Naive thymus-derived CD4-positive, alpha-beta T cell (primary cell): ENCODE measurements at regions not wholly inside any gene's neighbourhood (a gene's known extent, or its start where the extent isn't known, plus 50 kb on each side); places are given as distances from the start of the nearest gene placed in this dataset.

Source experiments
- ATAC-seq: fragments of 150-1000 bp; cut with Tn5 transposase; 2 replicates; pipeline ENCODE4 v1.10.0; 2021; ENCODE audit warnings: mild to moderate bottlenecking, moderate library complexity
- CTCF ChIA-PET: fragments of 350-600 bp; sonication (Branson Sonifier 250); formaldehyde crosslinking; loops from one replicate; lab custom pipeline; 2021; ENCODE audit warnings: antibody characterized with exemption; lab: Charles Lee
- POLR2A ChIA-PET: fragments of 350-600 bp; sonication (Branson Sonifier 250); formaldehyde crosslinking; loops from one replicate; lab custom pipeline; 2021; ENCODE audit warnings: antibody characterized with exemption, inconsistent platforms; lab: Charles Lee
- DNase-seq, 9 donors: peaks; one replicate each; pipeline versions ENCODE4 v3.0.0 to v3.0.0-alpha.2; 2020 to 2022; ENCODE audit warnings: mixed read lengths in 1 of 9
- H3K27ac ChIP-seq: one replicate; pipeline ENCODE4 v1.7.0; 2013; ENCODE audit warnings: mild to moderate bottlenecking, low read depth, low read length, moderate library complexity
- H3K27me3 ChIP-seq, 2 donors: one replicate each; pipeline ENCODE4 v1.7.0; 2013; ENCODE audit warnings: low read length in 2 of 2, mild to moderate bottlenecking in 2 of 2, moderate library complexity in 2 of 2; ENCODE audit not compliant: control insufficient read depth in 2 of 2, insufficient read depth in 2 of 2
- H3K36me3 ChIP-seq, 3 experiments: 1 replicate in 2 of 3; 2 replicates in 1 of 3; pipeline ENCODE4 v1.7.0; 2013; ENCODE audit warnings: low read length in 3 of 3, mild to moderate bottlenecking in 3 of 3, moderate library complexity in 1 of 3; ENCODE audit not compliant: insufficient read depth in 3 of 3, control insufficient read depth in 2 of 3
- H3K4me1 ChIP-seq, 2 donors: one replicate each; pipeline ENCODE4 v1.7.0; 2013; ENCODE audit warnings: low read length in 2 of 2, mild to moderate bottlenecking in 2 of 2, moderate library complexity in 1 of 2; ENCODE audit not compliant: control insufficient read depth in 2 of 2, insufficient read depth in 2 of 2
- H3K4me3 ChIP-seq: 2 replicates; pipeline ENCODE4 v1.7.0; 2013; ENCODE audit warnings: mild to moderate bottlenecking, low read length
- H3K9me3 ChIP-seq, 3 experiments: 1 replicate in 2 of 3; 2 replicates in 1 of 3; pipeline ENCODE4 v1.7.0; 2013; ENCODE audit warnings: low read length in 3 of 3; ENCODE audit not compliant: control insufficient read depth in 2 of 3
- H3K27ac Mint-ChIP-seq, 9 donors: one replicate each; pipeline ENCODE4 v1.8.0; 2020 to 2022; ENCODE audit warnings: mixed read lengths in 9 of 9, mild to moderate bottlenecking in 8 of 9, moderate library complexity in 5 of 9, inconsistent platforms in 2 of 9
- H3K27me3 Mint-ChIP-seq, 5 donors: one replicate each; pipeline ENCODE4 v1.8.0; 2021 to 2022; ENCODE audit warnings: mixed read lengths in 5 of 5, mild to moderate bottlenecking in 1 of 5
- H3K36me3 Mint-ChIP-seq, 5 donors: one replicate each; pipeline ENCODE4 v1.8.0; 2020 to 2022; ENCODE audit warnings: mixed read lengths in 5 of 5, mild to moderate bottlenecking in 3 of 5, inconsistent platforms in 1 of 5
- H3K4me1 Mint-ChIP-seq, 7 donors: one replicate each; pipeline ENCODE4 v1.8.0; 2020 to 2022; ENCODE audit warnings: mixed read lengths in 7 of 7, mild to moderate bottlenecking in 3 of 7, inconsistent platforms in 1 of 7
- H3K4me3 Mint-ChIP-seq, 10 donors: one replicate each; pipeline ENCODE4 v1.8.0; 2020 to 2022; ENCODE audit warnings: mild to moderate bottlenecking in 10 of 10, mixed read lengths in 10 of 10, moderate library complexity in 6 of 10, inconsistent platforms in 2 of 10
- H3K9me3 Mint-ChIP-seq, 11 donors: one replicate each; pipeline ENCODE4 v1.8.0; 2020 to 2022; ENCODE audit warnings: mixed read lengths in 11 of 11, mild to moderate bottlenecking in 4 of 11, inconsistent platforms in 1 of 11, moderate library complexity in 1 of 11
- intact Hi-C, 2 donors: fragments of 100-400 bp; cut with micrococcal nuclease; formaldehyde crosslinking; loops; one replicate each; pipeline ENCODE4 v1.15.1; 2023

DNA sequence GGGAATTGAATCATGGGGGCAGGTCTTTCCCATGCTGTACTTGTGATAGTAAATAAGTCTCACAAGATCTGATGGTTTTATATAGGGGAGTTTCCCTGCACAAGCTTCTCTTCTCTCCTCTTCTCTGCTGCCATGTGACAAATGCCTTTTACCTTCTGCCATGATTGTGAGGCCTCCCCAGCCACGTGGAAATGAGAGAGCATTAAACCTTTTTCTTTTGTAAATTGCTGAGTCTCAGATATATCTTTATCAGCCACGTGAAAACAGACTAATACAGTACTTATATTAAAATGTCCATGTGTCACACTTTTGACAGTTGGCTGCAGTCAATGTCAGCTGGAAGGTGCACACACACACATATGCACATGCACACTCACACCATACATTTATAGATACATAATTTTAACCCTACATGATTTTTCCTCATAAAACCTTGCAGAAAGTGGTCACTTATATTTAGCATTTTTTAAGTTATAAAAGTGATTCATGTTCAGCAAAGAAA is 128.9 kb downstream of the OTOR start:
- Mint-ChIP-seq H3K9me3 (peaks cover 0 to 3% (median 0%) of the 10 kb centered on the region in 11 donors), H3K4me3 (no peak overlapping the region), H3K27ac (no peak overlapping the region), H3K4me1 (no peaks in the 10 kb centered on the region), H3K27me3 (peaks cover 0 to 7% (median 0%) of the 10 kb centered on the region in 5 donors), H3K36me3 (no peaks in the 10 kb centered on the region)
- ChIA-PET CTCF (no interaction called here), POLR2A (no interaction called here)
- no peaks in the 10 kb centered on the region for H3K9me3 ChIP-seq
- H3K4me1 ChIP-seq: no peaks in the 10 kb centered on the region
- DNase-seq: no peak
- H3K36me3 ChIP-seq: no peaks in the 10 kb centered on the region
- H3K4me3 ChIP-seq: no peak overlapping the region
- H3K27me3 ChIP-seq: no peaks in the 10 kb centered on the region
- ATAC-seq: no peak
- H3K27ac ChIP-seq: no peak overlapping the region
- intact Hi-C loops: no loop called here

DNA sequence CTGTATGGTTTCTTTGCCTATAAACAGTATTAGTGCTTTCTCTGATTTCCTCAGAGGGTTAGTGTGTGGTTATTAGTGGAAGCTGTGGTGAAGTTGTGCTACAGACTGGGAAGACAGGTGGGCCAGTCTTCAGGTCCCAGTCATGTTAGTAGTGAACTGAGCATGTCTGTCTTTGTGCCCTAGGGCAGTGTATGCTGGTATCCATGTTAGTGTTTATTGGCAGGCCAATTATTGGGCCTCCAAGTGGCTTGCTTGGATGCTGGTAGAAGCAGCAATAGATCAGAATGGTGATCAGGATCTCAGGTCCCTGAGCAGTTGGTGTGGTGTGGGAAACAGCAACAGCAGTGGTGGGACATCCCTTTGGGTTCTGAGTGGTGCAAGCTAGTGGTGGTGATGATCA is 137.6 kb downstream of the OTOR start:
- peak overlapping the region in 1 of 9 donors; percentile 3 for H3K27ac Mint-ChIP-seq
- no peak overlapping the region for H3K27ac ChIP-seq
- H3K4me3 Mint-ChIP-seq: no peak overlapping the region
- no peaks in the 10 kb centered on the region for H3K9me3 ChIP-seq
- no peaks in the 10 kb centered on the region for H3K27me3 ChIP-seq
- ATAC-seq: no peak
- no peak overlapping the region for H3K4me3 ChIP-seq
- no peaks in the 10 kb centered on the region for H3K4me1 ChIP-seq
- peaks cover 0 to 24% (median 4%) of the 10 kb centered on the region in 5 donors for H3K27me3 Mint-ChIP-seq
- no peaks in the 10 kb centered on the region for H3K4me1 Mint-ChIP-seq
- H3K36me3 Mint-ChIP-seq: no peaks in the 10 kb centered on the region
- no peaks in the 10 kb centered on the region for H3K36me3 ChIP-seq
- POLR2A ChIA-PET: no interaction called here
- CTCF ChIA-PET: no interaction called here
- H3K9me3 Mint-ChIP-seq: peaks cover 0 to 15% (median 2%) of the 10 kb centered on the region in 11 donors
- no peak for DNase-seq
- intact Hi-C loops: no loop called here

DNA sequence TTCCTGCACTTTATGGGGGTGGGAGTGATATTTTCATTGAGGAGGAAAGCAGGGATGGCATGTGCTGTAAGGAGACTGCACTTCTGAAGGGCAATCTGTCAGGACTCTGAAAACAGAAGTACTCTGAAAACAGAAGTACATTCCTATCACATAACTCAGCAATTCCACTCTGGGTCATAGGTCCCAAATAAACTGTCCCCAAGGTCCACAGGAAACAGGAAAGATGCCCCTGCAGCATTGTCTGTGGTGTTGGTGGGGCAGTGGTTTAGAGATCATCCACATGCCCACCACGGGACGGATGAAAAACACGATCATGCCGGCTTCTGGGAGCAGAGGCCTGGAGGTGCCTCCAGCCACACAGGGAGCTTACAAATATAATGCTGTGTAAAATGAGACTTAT is 150.3 kb downstream of the OTOR start:
- Mint-ChIP-seq H3K27ac (no peak overlapping the region), H3K27me3 (no peaks in the 10 kb centered on the region), H3K4me1 (no peaks in the 10 kb centered on the region), H3K4me3 (no peak overlapping the region), H3K36me3 (no peaks in the 10 kb centered on the region), H3K9me3 (peaks cover 0 to 3% (median 0%) of the 10 kb centered on the region in 11 donors)
- Histone ChIP-seq H3K4me3 (no peak overlapping the region), H3K27me3 (no peaks in the 10 kb centered on the region), H3K9me3 (no peaks in the 10 kb centered on the region), H3K36me3 (no peaks in the 10 kb centered on the region), H3K27ac (no peak overlapping the region), H3K4me1 (no peaks in the 10 kb centered on the region)
- DNase-seq (no peak), ATAC-seq (no peak)
- intact Hi-C loops: no loop called here
- ChIA-PET CTCF (no interaction called here), POLR2A (no interaction called here)

DNA sequence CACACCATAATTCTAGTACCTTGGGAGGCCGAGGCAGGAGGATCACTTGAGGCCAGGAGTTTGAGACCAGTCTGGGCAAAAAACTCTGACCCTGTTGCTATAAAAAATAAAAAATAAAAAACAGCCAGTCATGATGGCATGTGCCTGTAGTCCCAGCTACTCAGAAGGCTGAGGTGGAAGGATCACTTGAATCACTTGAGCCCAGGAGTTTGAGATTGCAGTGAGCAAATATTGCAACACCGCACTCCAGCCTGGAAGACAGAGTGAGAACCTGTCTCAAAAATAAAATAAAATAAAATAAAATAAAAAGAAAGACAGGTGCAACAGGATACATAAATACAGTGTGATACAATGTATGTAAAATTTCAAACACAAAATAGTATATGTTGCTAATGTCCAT is 154.5 kb downstream of the OTOR start:
- Mint-ChIP-seq H3K27me3 (no peaks in the 10 kb centered on the region), H3K36me3 (no peaks in the 10 kb centered on the region), H3K4me3 (no peak overlapping the region), H3K27ac (no peak overlapping the region), H3K9me3 (peaks cover 0 to 8% (median 2%) of the 10 kb centered on the region in 11 donors), H3K4me1 (no peaks in the 10 kb centered on the region)
- H3K27ac ChIP-seq: no peak overlapping the region
- H3K4me3 ChIP-seq: no peak overlapping the region
- ChIA-PET POLR2A (no interaction called here), CTCF (no interaction called here)
- H3K4me1 ChIP-seq: no peaks in the 10 kb centered on the region
- intact Hi-C loops: no loop called here
- no peaks in the 10 kb centered on the region for H3K9me3 ChIP-seq
- H3K27me3 ChIP-seq: no peaks in the 10 kb centered on the region
- no peak for ATAC-seq
- no peak for DNase-seq
- no peaks in the 10 kb centered on the region for H3K36me3 ChIP-seq

DNA sequence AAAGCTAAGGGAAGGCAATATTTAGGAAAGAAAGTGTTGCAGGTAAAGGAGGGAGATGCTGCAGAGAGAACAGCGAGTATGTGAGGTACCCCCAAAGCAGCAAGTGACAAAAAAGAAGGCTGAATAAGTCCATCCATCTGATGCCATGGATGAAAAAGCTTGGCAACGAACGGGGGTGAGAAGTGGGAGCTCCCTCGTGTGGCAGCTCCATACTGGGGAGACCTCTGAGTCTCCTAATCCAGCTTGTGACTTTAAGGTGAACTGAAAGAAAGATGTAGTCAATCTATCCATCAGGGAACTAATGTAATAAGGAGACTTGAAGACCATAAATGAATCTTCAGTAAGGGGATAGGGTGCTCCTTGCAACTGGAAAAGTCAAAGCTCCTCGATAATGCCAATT is 156.6 kb downstream of the OTOR start:
- ChIA-PET POLR2A (no interaction called here), CTCF (no interaction called here)
- H3K9me3 Mint-ChIP-seq: peaks cover 0 to 19% (median 4%) of the 10 kb centered on the region in 11 donors
- no peak overlapping the region for H3K27ac Mint-ChIP-seq
- intact Hi-C loops: no loop called here
- Histone ChIP-seq H3K27me3 (no peaks in the 10 kb centered on the region), H3K4me1 (no peaks in the 10 kb centered on the region), H3K36me3 (no peaks in the 10 kb centered on the region), H3K9me3 (no peaks in the 10 kb centered on the region), H3K27ac (no peak overlapping the region), H3K4me3 (no peak overlapping the region)
- DNase-seq (no peak), ATAC-seq (no peak)
- no peaks in the 10 kb centered on the region for H3K36me3 Mint-ChIP-seq
- H3K4me3 Mint-ChIP-seq: no peak overlapping the region
- no peaks in the 10 kb centered on the region for H3K4me1 Mint-ChIP-seq
- no peaks in the 10 kb centered on the region for H3K27me3 Mint-ChIP-seq

DNA sequence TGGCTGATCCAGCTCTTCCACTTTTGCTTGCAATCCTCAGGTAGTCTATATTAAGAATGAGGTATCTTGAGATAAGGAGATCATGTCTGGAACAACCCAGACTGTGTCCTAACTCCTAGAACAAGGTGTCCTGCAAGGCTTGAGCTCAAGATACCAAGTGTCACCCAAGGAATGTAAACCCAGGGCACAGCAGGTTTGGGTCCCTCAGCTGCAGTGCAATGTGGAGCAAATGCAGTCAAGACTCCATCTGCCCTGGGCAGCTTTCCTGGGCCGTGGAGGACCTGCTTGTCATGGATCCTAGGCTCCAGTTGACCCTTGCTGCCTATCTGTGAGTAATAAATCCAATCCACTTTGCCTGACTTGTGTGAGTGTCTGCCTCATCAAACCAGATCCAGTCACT is 166.1 kb downstream of the OTOR start:
- no peaks in the 10 kb centered on the region for H3K36me3 Mint-ChIP-seq
- Histone ChIP-seq H3K27me3 (no peaks in the 10 kb centered on the region), H3K9me3 (no peaks in the 10 kb centered on the region), H3K4me1 (no peaks in the 10 kb centered on the region), H3K4me3 (no peak overlapping the region), H3K27ac (no peak overlapping the region), H3K36me3 (no peaks in the 10 kb centered on the region)
- no peak overlapping the region for H3K27ac Mint-ChIP-seq
- no peak for ATAC-seq
- intact Hi-C loops: no loop called here
- ChIA-PET POLR2A (no interaction called here), CTCF (no interaction called here)
- peaks cover 0 to 11% (median 0%) of the 10 kb centered on the region in 5 donors for H3K27me3 Mint-ChIP-seq
- H3K4me3 Mint-ChIP-seq: no peak overlapping the region
- peaks cover 0 to 23% (median 6%) of the 10 kb centered on the region in 11 donors for H3K9me3 Mint-ChIP-seq
- no peaks in the 10 kb centered on the region for H3K4me1 Mint-ChIP-seq
- DNase-seq: no peak

DNA sequence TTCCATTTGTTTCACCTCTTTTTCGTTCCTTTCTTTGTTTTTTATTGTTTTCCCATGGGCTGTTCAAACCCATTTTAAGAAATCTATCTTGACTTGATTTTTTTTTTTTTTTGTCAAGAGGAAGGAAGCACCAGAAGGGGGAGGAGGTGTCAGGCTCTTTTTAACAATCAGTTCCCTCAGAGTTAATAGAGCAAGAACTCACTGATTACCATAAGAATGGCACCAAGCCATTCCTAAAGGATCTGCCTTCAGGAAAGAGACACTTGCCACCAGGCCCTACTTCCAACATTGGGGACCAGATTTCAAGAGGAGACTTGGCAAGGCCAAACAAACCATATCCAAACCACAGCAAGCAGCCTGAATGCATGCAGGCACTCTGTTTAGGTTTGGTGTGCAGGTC is 168.0 kb downstream of the OTOR start:
- no peaks in the 10 kb centered on the region for H3K4me1 ChIP-seq
- H3K36me3 Mint-ChIP-seq: no peaks in the 10 kb centered on the region
- H3K4me3 ChIP-seq: no peak overlapping the region
- peaks cover 0 to 11% (median 0%) of the 10 kb centered on the region in 5 donors for H3K27me3 Mint-ChIP-seq
- ATAC-seq: no peak
- no peaks in the 10 kb centered on the region for H3K9me3 ChIP-seq
- DNase-seq: no peak
- no peak overlapping the region for H3K27ac Mint-ChIP-seq
- POLR2A ChIA-PET: no interaction called here
- no peak overlapping the region for H3K27ac ChIP-seq
- no peaks in the 10 kb centered on the region for H3K36me3 ChIP-seq
- CTCF ChIA-PET: no interaction called here
- intact Hi-C loops: no loop called here
- no peaks in the 10 kb centered on the region for H3K4me1 Mint-ChIP-seq
- H3K9me3 Mint-ChIP-seq: peaks cover 0 to 18% (median 3%) of the 10 kb centered on the region in 11 donors
- no peak overlapping the region for H3K4me3 Mint-ChIP-seq
- H3K27me3 ChIP-seq: no peaks in the 10 kb centered on the region
